K562 (cell line): ENCODE measurements at regions not wholly inside any gene's neighbourhood (a gene's known extent, or its start where the extent isn't known, plus 50 kb on each side); places are given as distances from the start of the nearest gene placed in this dataset.

Experiments used
- ATAC-seq: fragments of 200-7000 bp; cut with Tn5 transposase; 3 replicates; pipeline ENCODE4 v1.9.1; 2020; ENCODE audit warnings: moderate library complexity
- BruUV-seq: library from RNA; stranded (reverse); fragments of 400-500 nt; replicated peaks from 2 replicates; lab custom pipeline; 2021; lab: Mats Ljungman, UMichigan
- CTCF ChIA-PET: fragments of 300-600 bp; formaldehyde crosslinking; extraction: SDS; loops from one replicate; lab custom pipeline; 2021; ENCODE audit warnings: low intra/inter-chr PET ratio; lab: Yijun Ruan, JAX
- POLR2A ChIA-PET: fragments of 300-600, 350-650 bp; sonication (Branson Sonifier 250); formaldehyde crosslinking; extraction: SDS; loops from one replicate; lab custom pipeline; 2021; ENCODE audit warnings: antibody characterized with exemption, inconsistent platforms; lab: Yijun Ruan, JAX
- DNase-seq, 4 experiments: peaks; one replicate each; pipeline versions ENCODE4 v3.0.0 to v3.0.0-alpha.2; 2011 to 2018; ENCODE audit warnings: low spot score in 3 of 4, mixed read lengths in 3 of 4; ENCODE audit errors: extremely low read depth in 1 of 4
- FAIRE-seq: peaks from 2 replicates; lab custom pipeline; 2011; peaks lifted over from hg19 to GRCh38; lab: Jason Lieb, UNC
- H2AFZ ChIP-seq: 2 replicates; pipeline ENCODE4 v1.6.0; 2011; ENCODE audit warnings: low read depth, low read length, control low read depth, inconsistent platforms
- H3K27ac ChIP-seq: fragments of 200-600 bp; 3 replicates; pipeline ENCODE4 v1.8.0; 2011; ENCODE audit warnings: low read depth, mild to moderate bottlenecking, control low read depth, inconsistent platforms, low read length, moderate library complexity, mixed read lengths; ENCODE audit errors: extremely low read depth
- H3K27me3 ChIP-seq, 2 experiments: fragments of 300-600 bp in 1 of 2; 2 replicates in 1 of 2; 3 replicates in 1 of 2; pipeline versions ENCODE4 v1.6.0 to v1.8.0; 2011; ENCODE audit warnings: inconsistent platforms in 2 of 2, low read length in 2 of 2, mild to moderate bottlenecking in 1 of 2, mixed read lengths in 1 of 2, moderate library complexity in 1 of 2; ENCODE audit not compliant: control insufficient read depth in 2 of 2, insufficient read depth in 2 of 2
- H3K36me3 ChIP-seq: fragments of 300-600 bp; 3 replicates; pipeline ENCODE4 v1.8.0; 2011; ENCODE audit warnings: mild to moderate bottlenecking, low read length, inconsistent platforms; ENCODE audit not compliant: control insufficient read depth, insufficient read depth
- H3K4me1 ChIP-seq, 2 experiments: fragments of 200-600 bp in 1 of 2; replicated peaks in 1 of 2; 2 replicates in 1 of 2; 3 replicates in 1 of 2; pipeline versions ENCODE4 v1.5.1 to v1.8.0; 2011; ENCODE audit warnings: inconsistent platforms in 2 of 2, low read length in 2 of 2, mild to moderate bottlenecking in 1 of 2, mixed read lengths in 1 of 2, moderate library complexity in 1 of 2; ENCODE audit not compliant: control insufficient read depth in 2 of 2, insufficient read depth in 2 of 2
- H3K4me2 ChIP-seq: 2 replicates; pipeline ENCODE4 v1.6.1; 2011; ENCODE audit warnings: low read length, control low read depth, inconsistent platforms, mixed read lengths; ENCODE audit not compliant: insufficient read depth
- H3K4me3 ChIP-seq: fragments of 200-600 bp; sonication (generic), shearing (Covaris generic); 2 replicates; pipeline ENCODE4 v1.5.1; 2016; ENCODE audit warnings: control low read depth, inconsistent platforms
- H3K79me2 ChIP-seq: fragments of 200-600 bp; 3 replicates; pipeline ENCODE4 v1.8.0; 2011; ENCODE audit warnings: low read length, inconsistent platforms; ENCODE audit not compliant: control insufficient read depth, insufficient read depth
- H3K9ac ChIP-seq, 2 experiments: 2 replicates each; pipeline versions ENCODE4 v1.6.0 to v1.6.1; 2011; ENCODE audit warnings: low read depth in 2 of 2, low read length in 2 of 2, control low read depth in 1 of 2, inconsistent platforms in 1 of 2, mild to moderate bottlenecking in 1 of 2, mixed read lengths in 1 of 2; ENCODE audit not compliant: insufficient read depth in 1 of 2
- H3K9me1 ChIP-seq: one replicate; pipeline ENCODE4 v1.6.0; 2011; ENCODE audit warnings: inconsistent platforms, mild to moderate bottlenecking, low read length, moderate library complexity; ENCODE audit not compliant: control insufficient read depth, insufficient read depth
- H3K9me3 ChIP-seq: replicated peaks from 2 replicates; pipeline ENCODE4 v1.5.1; 2011; ENCODE audit warnings: low read depth, low read length, inconsistent platforms; ENCODE audit not compliant: control insufficient read depth, insufficient read depth
- H4K20me1 ChIP-seq: replicated peaks from 2 replicates; pipeline ENCODE4 v1.6.1; 2011; ENCODE audit warnings: low read length, inconsistent platforms, mixed read lengths; ENCODE audit not compliant: control insufficient read depth, insufficient read depth
- BCLAF1 ChIP-seq, 2 experiments: fragments of 450-650 bp in 1 of 2; IDR thresholded peaks; 2 replicates each; pipeline ENCODE4 v1.6.1; 2011 to 2017; ENCODE audit warnings: low read depth in 2 of 2, antibody characterized with exemption in 1 of 2, borderline replicate concordance in 1 of 2, low read length in 1 of 2, mild to moderate bottlenecking in 1 of 2, mixed read lengths in 1 of 2; ENCODE audit not compliant: control insufficient read depth in 1 of 2
- FOXK1 ChIP-seq: sonication (generic); formaldehyde crosslinking; IDR thresholded peaks from 2 replicates; pipeline ENCODE4 v1.8.0; 2022; ENCODE audit warnings: missing genetic modification reagents, mild to moderate bottlenecking, borderline replicate concordance
- GTF2A2 ChIP-seq: IDR thresholded peaks from 2 replicates; pipeline ENCODE4 v1.6.1; 2016; ENCODE audit warnings: mild to moderate bottlenecking, missing genetic modification characterization, missing compliant biosample characterization
- MLLT1 ChIP-seq, 2 experiments: fragments of 450-650 bp; IDR thresholded peaks; 2 replicates each; pipeline ENCODE4 v1.6.1; 2016
- NFRKB ChIP-seq: fragments of 450-650 bp; IDR thresholded peaks from 2 replicates; pipeline ENCODE4 v1.6.1; 2016; ENCODE audit warnings: low read depth
- NR4A1 ChIP-seq, 2 experiments: fragments of 250-450 bp in 1 of 2; fragments of 450-650 bp in 1 of 2; sonication (Bioruptor Pico) in 1 of 2; IDR thresholded peaks; 2 replicates each; pipeline versions ENCODE4 v1.4.0 to v1.6.1; 2016 to 2020; ENCODE audit warnings: mild to moderate bottlenecking in 2 of 2, missing compliant biosample characterization in 1 of 2, missing genetic modification characterization in 1 of 2, moderate library complexity in 1 of 2
- POLR2AphosphoS2 ChIP-seq: IDR thresholded peaks from 2 replicates; pipeline ENCODE4 v1.6.1; 2012; ENCODE audit warnings: low read length, improper control_type of control experiment
- RFX5 ChIP-seq: IDR thresholded peaks from 2 replicates; pipeline ENCODE4 v1.6.1; 2011; ENCODE audit warnings: low read depth, mild to moderate bottlenecking, improper control_type of control experiment, low read length
- STAT6 ChIP-seq: sonication (generic); formaldehyde crosslinking; IDR thresholded peaks from 2 replicates; pipeline ENCODE4 v1.8.1; 2023; ENCODE audit warnings: mild to moderate bottlenecking, missing genetic modification reagents
- TAF9B ChIP-seq: fragments of 450-650 bp; IDR thresholded peaks from 2 replicates; pipeline ENCODE4 v1.6.1; 2018; ENCODE audit warnings: mild to moderate bottlenecking; ENCODE audit not compliant: partially characterized antibody
- ZBTB8A ChIP-seq: fragments of 450-650 bp; IDR thresholded peaks from 2 replicates; pipeline ENCODE4 v1.6.1; 2018; ENCODE audit warnings: mild to moderate bottlenecking, moderate library complexity; ENCODE audit not compliant: partially characterized antibody
- ZNF280A ChIP-seq: fragments of 450-650 bp; IDR thresholded peaks from 2 replicates; pipeline ENCODE4 v1.6.1; 2018; ENCODE audit warnings: mild to moderate bottlenecking, low read depth; ENCODE audit not compliant: partially characterized antibody
- WGBS: fragments of 100-300 bp; shearing (Covaris generic); methylation state at CpG from one replicate; pipeline ENCODE4 v1.1.6; 2016; ENCODE audit warnings: low coverage, mixed read lengths; ENCODE audit not compliant: insufficient coverage; ENCODE audit errors: missing lambda C conversion rate; 5-methylcytosine and 5-hydroxymethylcytosine counted together
- in situ Hi-C: fragments of 300-500 bp; cut with MboI; formaldehyde crosslinking; loops from 4 replicates; pipeline ENCODE4 v1.15.0; 2018; ENCODE audit warnings: inconsistent platforms, mixed read lengths
- intact Hi-C: fragments of 100-400 bp; cut with micrococcal nuclease; formaldehyde crosslinking; loops from 2 replicates; pipeline ENCODE4 v1.14.2; 2022

- no peak for TF ChIP-seq ZNF280A
- TF ChIP-seq TAF9B = no peak
- TF ChIP-seq STAT6 (CRISPR knock-in tag) = no peak
- no peak for TF ChIP-seq FOXK1 (CRISPR knock-in tag)
- TF ChIP-seq, all 486 proteins: peak for 0
These were observed 78.5 kb upstream of the NLGN4X start (continued) for GRCh38 chrX:6307156-6307555.

GRCh38 chrX:6299724-6300123 lies 71.1 kb upstream of the NLGN4X start:
- BruUV-seq = no TSS peak
- Histone ChIP-seq H3K9me3 (no peaks in the 10 kb centered on the region), H3K9me1 (no peaks in the 10 kb centered on the region), H3K27me3 (no peaks in the 10 kb centered on the region), H3K9ac (no peak overlapping the region), H2AFZ (no peak overlapping the region), H3K27ac (no peak overlapping the region), H3K4me1 (no peaks in the 10 kb centered on the region), H3K4me3 (no peak overlapping the region), H3K79me2 (no peaks in the 10 kb centered on the region), H3K4me2 (no peak overlapping the region), H3K36me3 (no peaks in the 10 kb centered on the region), H4K20me1 (no peaks in the 10 kb centered on the region)
- FAIRE-seq (no peak), DNase-seq (no peak), ATAC-seq (no peak)
- in situ Hi-C loops = no loop called here
- CTCF ChIA-PET = no interaction called here
- POLR2A ChIA-PET = no interaction called here
- intact Hi-C loops = no loop called here
- 4% methylated on average over 4 of the region's 6 CpGs for WGBS
- TF ChIP-seq RFX5 = no peak
- TF ChIP-seq NR4A1 (CRISPR knock-in tag; IDR thresholded peaks at IDR 0.05) = no peak
- no peak for TF ChIP-seq NR4A1 (tag; IDR thresholded peaks at IDR 0.05)
- TF ChIP-seq ZBTB8A = no peak
- TF ChIP-seq BCLAF1 (IDR thresholded peaks at IDR 0.05; ENCODE audit: borderline replicate concordance in 1 of 2, control insufficient read depth in 1 of 2, low read depth in 2 of 2, low read length in 1 of 2) = no peak
- no peak for TF ChIP-seq GTF2A2
- TF ChIP-seq NFRKB = no peak
- TF ChIP-seq POLR2AphosphoS2 = no peak
- no peak for TF ChIP-seq MLLT1 (IDR thresholded peaks at IDR 0.05)
